ENCODE measurements at regions not wholly inside any gene's neighbourhood (a gene's known extent, or its start where the extent isn't known, plus 50 kb on each side); places are given as distances from the start of the nearest gene placed in this dataset.

- Mint-ChIP-seq H3K27me3 (ENCODE audit: unreplicated experiment) (peaks cover 17% of the 10 kb centered on the region), H3K4me1 (ENCODE audit: low read depth, unreplicated experiment) (peaks cover 7% of the 10 kb centered on the region), H3K27ac (ENCODE audit: unreplicated experiment) (no peak overlapping the region), H3K36me3 (ENCODE audit: insufficient read depth, unreplicated experiment) (peaks cover 5% of the 10 kb centered on the region), H3K4me3 (ENCODE audit: low read depth, unreplicated experiment) (no peak overlapping the region), H3K9me3 (ENCODE audit: low read depth, unreplicated experiment) (no peaks in the 10 kb centered on the region)
- BruUV-seq (replicated peaks), result no TSS peak
- CTCF ChIA-PET, result no interaction called here
- intact Hi-C loops (cut with micrococcal nuclease; ENCODE audit: unreplicated experiment), result no loop called here
- DNase-seq, result no peak
- no peak for TF ChIP-seq CTCF (IDR thresholded peaks at IDR 0.05; ENCODE audit: unreplicated experiment)
Observed at GRCh38 chrX:39704590-39704989, 393.2 kb downstream of the BCOR start.

GRCh38 chrX:39705290-39705689 is 392.5 kb downstream of the BCOR start:
- Mint-ChIP-seq H3K27ac (ENCODE audit: unreplicated experiment) (no peak overlapping the region), H3K9me3 (ENCODE audit: low read depth, unreplicated experiment) (no peaks in the 10 kb centered on the region), H3K27me3 (ENCODE audit: unreplicated experiment) (peaks cover 20% of the 10 kb centered on the region), H3K36me3 (ENCODE audit: insufficient read depth, unreplicated experiment) (peaks cover 5% of the 10 kb centered on the region), H3K4me1 (ENCODE audit: low read depth, unreplicated experiment) (peaks cover 7% of the 10 kb centered on the region), H3K4me3 (ENCODE audit: low read depth, unreplicated experiment) (no peak overlapping the region)
- BruUV-seq (replicated peaks), result no TSS peak
- intact Hi-C loops (cut with micrococcal nuclease; ENCODE audit: unreplicated experiment), result no loop called here
- peak; percentile 59 for DNase-seq
- TF ChIP-seq CTCF (IDR thresholded peaks at IDR 0.05; ENCODE audit: unreplicated experiment), result no peak
- CTCF ChIA-PET, result interaction anchor here (0.8 to 1.0 kb wide), 3 partner anchors 26 to 114 kb away, joined by 3 read pairs; no protein-coding TSS in a partner anchor

- H3K9me3 Mint-ChIP-seq (ENCODE audit: low read depth, unreplicated experiment), result no peaks in the 10 kb centered on the region
- TF ChIP-seq CTCF (IDR thresholded peaks at IDR 0.05; ENCODE audit: unreplicated experiment), result no peak
- H3K4me3 Mint-ChIP-seq (ENCODE audit: low read depth, unreplicated experiment), result no peak overlapping the region
- DNase-seq, result no peak
- H3K36me3 Mint-ChIP-seq (ENCODE audit: insufficient read depth, unreplicated experiment), result peaks cover 5% of the 10 kb centered on the region
- peaks cover 7% of the 10 kb centered on the region for H3K4me1 Mint-ChIP-seq (ENCODE audit: low read depth, unreplicated experiment)
- no TSS peak for BruUV-seq (replicated peaks)
- intact Hi-C loops (cut with micrococcal nuclease; ENCODE audit: unreplicated experiment), result no loop called here
- H3K27ac Mint-ChIP-seq (ENCODE audit: unreplicated experiment), result no peak overlapping the region
- CTCF ChIA-PET, result no interaction called here
- peaks cover 20% of the 10 kb centered on the region for H3K27me3 Mint-ChIP-seq (ENCODE audit: unreplicated experiment)
Observed at GRCh38 chrX:39709364-39709763, 388.4 kb downstream of the BCOR start.

- Mint-ChIP-seq H3K4me1 (ENCODE audit: low read depth, unreplicated experiment) (peaks cover 7% of the 10 kb centered on the region), H3K4me3 (ENCODE audit: low read depth, unreplicated experiment) (no peak overlapping the region), H3K27me3 (ENCODE audit: unreplicated experiment) (peaks cover 20% of the 10 kb centered on the region), H3K27ac (ENCODE audit: unreplicated experiment) (no peak overlapping the region), H3K36me3 (ENCODE audit: insufficient read depth, unreplicated experiment) (peaks cover 5% of the 10 kb centered on the region), H3K9me3 (ENCODE audit: low read depth, unreplicated experiment) (no peaks in the 10 kb centered on the region)
- no peak for TF ChIP-seq CTCF (IDR thresholded peaks at IDR 0.05; ENCODE audit: unreplicated experiment)
- CTCF ChIA-PET, result no interaction called here
- no peak for DNase-seq
- intact Hi-C loops (cut with micrococcal nuclease; ENCODE audit: unreplicated experiment), result no loop called here
- no TSS peak for BruUV-seq (replicated peaks)
Observed at GRCh38 chrX:39709812-39710211, 387.9 kb downstream of the BCOR start.

Measured in Calu3 (cell line).